ACC112 (cell line): ENCODE measurements at regions not wholly inside any gene's neighbourhood (a gene's known extent, or its start where the extent isn't known, plus 50 kb on each side); places are given as distances from the start of the nearest gene placed in this dataset.

Source experiments
- H2AFZ ChIP-seq: fragments of 200-600 bp; sonication (generic); one replicate; pipeline ENCODE4 v1.6.0; 2017; ENCODE audit warnings: antibody characterized with exemption, low read length; ENCODE audit not compliant: unreplicated experiment
- H3K27ac ChIP-seq: fragments of 200-600 bp; sonication (generic); 2 replicates; pipeline ENCODE4 v1.5.1; 2014; ENCODE audit warnings: low read depth, mild to moderate bottlenecking, antibody characterized with exemption, low read length, moderate library complexity
- H3K27me3 ChIP-seq: fragments of 200-600 bp; sonication (generic); 2 replicates; pipeline ENCODE4 v1.6.1; 2014; ENCODE audit warnings: mild to moderate bottlenecking, antibody characterized with exemption, low read length, moderate library complexity, mixed read lengths; ENCODE audit not compliant: insufficient read depth
- H3K36me3 ChIP-seq: fragments of 200-600 bp; sonication (generic); 2 replicates; pipeline ENCODE4 v1.6.1; 2016; ENCODE audit warnings: mild to moderate bottlenecking, antibody characterized with exemption, low read length, moderate library complexity, mixed read lengths; ENCODE audit not compliant: insufficient read depth
- H3K4me1 ChIP-seq: fragments of 200-600 bp; sonication (generic); one replicate; pipeline ENCODE4 v1.6.1; 2016; ENCODE audit warnings: low read length, mixed read lengths; ENCODE audit not compliant: insufficient read depth, unreplicated experiment, control insufficient read depth
- H3K4me3 ChIP-seq: fragments of 200-600 bp; sonication (generic); 2 replicates; pipeline ENCODE4 v1.5.1; 2014; ENCODE audit warnings: mild to moderate bottlenecking, low read depth, low read length
- H3K79me2 ChIP-seq: fragments of 200-600 bp; sonication (generic); one replicate; pipeline ENCODE4 v1.6.0; 2016; ENCODE audit warnings: low read length; ENCODE audit not compliant: control insufficient read depth, unreplicated experiment, insufficient read depth

- H3K79me2 ChIP-seq: no peaks in the 10 kb centered on the region
- peaks cover 37% of the 10 kb centered on the region for H3K4me1 ChIP-seq
- H2AFZ ChIP-seq: no peak overlapping the region
- peak overlapping the region; percentile 98 for H3K27ac ChIP-seq
- no peaks in the 10 kb centered on the region for H3K27me3 ChIP-seq
- H3K4me3 ChIP-seq: no peak overlapping the region
- H3K36me3 ChIP-seq: no peaks in the 10 kb centered on the region
These were observed 982.9 kb upstream of the TMEM132C start for GRCh38 chr12:127284021-127284420.

- Histone ChIP-seq H2AFZ (no peak overlapping the region), H3K79me2 (no peaks in the 10 kb centered on the region), H3K36me3 (no peaks in the 10 kb centered on the region), H3K4me3 (no peak overlapping the region), H3K4me1 (peaks cover 37% of the 10 kb centered on the region), H3K27ac (peak overlapping the region; percentile 98), H3K27me3 (no peaks in the 10 kb centered on the region)
These were observed 982.0 kb upstream of the TMEM132C start for GRCh38 chr12:127284870-127285431.

DNA sequence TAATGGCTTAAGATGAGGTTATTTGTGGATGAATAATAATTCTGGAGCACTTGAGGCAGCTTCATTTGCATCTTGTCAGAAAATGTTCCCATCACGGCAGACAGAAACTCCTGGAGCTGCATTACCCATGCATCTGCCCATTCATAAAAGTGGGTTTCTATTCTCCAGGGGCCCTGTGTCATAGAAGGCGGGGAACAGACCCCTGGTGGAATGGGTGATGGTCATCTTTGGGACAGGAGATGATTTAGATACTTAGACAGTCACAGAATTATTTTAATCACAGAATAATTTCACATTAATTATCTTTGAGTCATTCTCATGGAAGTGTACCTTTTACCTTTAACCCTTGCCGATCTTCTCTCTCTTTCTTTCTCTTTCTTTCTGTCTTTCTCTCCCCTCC is 980.7 kb upstream of the TMEM132C start:
- Histone ChIP-seq H3K27me3 (no peaks in the 10 kb centered on the region), H2AFZ (no peak overlapping the region), H3K27ac (peak overlapping the region; percentile 98), H3K36me3 (no peaks in the 10 kb centered on the region), H3K79me2 (no peaks in the 10 kb centered on the region), H3K4me1 (peaks cover 37% of the 10 kb centered on the region), H3K4me3 (no peak overlapping the region)

DNA sequence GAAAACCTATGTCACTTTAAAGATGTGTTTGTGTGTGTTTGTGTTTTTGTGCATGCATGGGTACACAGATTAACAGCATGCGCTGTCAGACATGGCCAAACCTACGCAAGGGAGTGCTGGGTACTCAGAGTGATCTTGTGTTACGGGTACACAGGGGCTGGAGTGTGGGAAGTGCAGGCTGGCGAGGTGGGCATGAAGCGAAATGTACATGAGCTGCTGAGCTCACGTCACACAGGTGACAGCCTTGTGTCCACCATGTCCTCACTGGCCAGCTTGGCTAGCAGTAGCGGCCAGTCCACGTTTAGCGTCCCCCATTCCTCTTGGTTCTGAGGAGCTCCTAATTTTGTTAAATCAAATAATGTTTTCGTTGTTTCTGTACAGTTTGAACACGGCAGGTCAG is 979.7 kb upstream of the TMEM132C start:
- H3K27ac ChIP-seq: no peak overlapping the region
- H3K27me3 ChIP-seq: no peaks in the 10 kb centered on the region
- no peaks in the 10 kb centered on the region for H3K79me2 ChIP-seq
- H3K4me3 ChIP-seq: no peak overlapping the region
- peaks cover 37% of the 10 kb centered on the region for H3K4me1 ChIP-seq
- no peak overlapping the region for H2AFZ ChIP-seq
- no peaks in the 10 kb centered on the region for H3K36me3 ChIP-seq

GRCh38 chr12:127290251-127290650 is 976.7 kb upstream of the TMEM132C start:
- no peaks in the 10 kb centered on the region for H3K36me3 ChIP-seq
- no peak overlapping the region for H3K4me3 ChIP-seq
- H3K79me2 ChIP-seq: no peaks in the 10 kb centered on the region
- H3K27me3 ChIP-seq: no peaks in the 10 kb centered on the region
- H2AFZ ChIP-seq: no peak overlapping the region
- peaks cover 20% of the 10 kb centered on the region for H3K4me1 ChIP-seq
- H3K27ac ChIP-seq: no peak overlapping the region

DNA sequence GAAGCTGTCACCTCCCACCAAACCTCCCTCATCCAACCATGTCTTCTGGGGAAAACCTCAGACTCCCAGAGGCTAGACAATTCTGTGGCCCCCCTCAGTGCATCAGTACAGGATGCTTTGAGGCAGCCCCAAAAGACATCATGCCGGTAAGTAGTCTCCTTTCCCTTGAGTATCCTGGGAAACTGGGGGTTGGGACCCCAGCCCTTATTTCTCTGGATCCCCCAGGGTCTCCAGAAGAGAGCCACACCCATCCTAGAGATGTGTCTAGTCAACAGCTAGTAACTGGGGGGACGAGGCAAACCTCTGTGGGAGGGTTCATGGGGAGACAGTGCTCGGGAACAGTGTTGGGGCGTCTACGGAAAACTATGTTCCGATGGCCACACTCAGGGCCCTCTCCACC is 974.2 kb upstream of the TMEM132C start:
- Histone ChIP-seq H3K4me3 (no peak overlapping the region), H3K27ac (no peak overlapping the region), H3K79me2 (no peaks in the 10 kb centered on the region), H3K36me3 (no peaks in the 10 kb centered on the region), H3K4me1 (peaks cover 9% of the 10 kb centered on the region), H3K27me3 (no peaks in the 10 kb centered on the region), H2AFZ (no peak overlapping the region)

DNA sequence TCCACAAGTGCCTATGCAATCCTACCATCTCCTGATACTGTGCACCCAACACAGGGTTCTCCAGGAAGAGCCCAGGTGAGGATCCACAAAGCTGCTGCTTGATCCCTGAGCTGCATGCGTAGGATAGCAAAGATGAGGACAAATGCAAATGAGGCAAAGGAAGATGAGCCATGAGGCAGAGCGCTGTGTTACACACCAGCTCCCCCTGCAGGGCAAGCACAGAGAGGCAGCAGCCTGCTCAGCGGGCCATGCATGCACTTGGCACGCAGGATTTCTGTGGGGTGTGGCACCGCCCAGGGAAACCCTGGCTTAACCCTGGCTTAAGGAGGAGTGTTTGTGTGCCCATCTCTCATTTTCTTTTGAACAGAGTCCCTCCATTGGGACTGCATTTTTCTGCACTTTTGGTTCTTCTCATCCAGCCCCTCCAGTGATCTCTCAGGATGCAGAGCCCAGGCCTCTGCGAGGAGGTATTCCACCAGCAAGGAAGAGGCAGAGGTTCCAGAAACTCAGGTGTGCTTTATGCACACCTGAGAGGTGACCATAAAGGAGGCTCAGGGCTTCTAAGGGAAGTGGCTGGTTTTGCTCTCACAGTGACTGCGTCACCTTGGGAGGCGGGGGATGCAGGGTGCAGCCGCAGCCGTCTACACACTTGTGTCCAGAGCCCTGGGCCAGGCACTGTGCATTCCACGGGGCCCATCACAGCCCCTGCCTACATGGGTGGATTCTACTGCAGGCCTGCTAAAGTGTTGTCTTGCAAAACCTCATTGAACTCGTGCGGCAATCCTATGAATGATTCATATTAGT is 973.3 kb upstream of the TMEM132C start:
- Histone ChIP-seq H3K79me2 (no peaks in the 10 kb centered on the region), H2AFZ (no peak overlapping the region), H3K27ac (no peak overlapping the region), H3K4me1 (peaks cover 9% of the 10 kb centered on the region), H3K4me3 (no peak overlapping the region), H3K27me3 (no peaks in the 10 kb centered on the region), H3K36me3 (no peaks in the 10 kb centered on the region)

DNA sequence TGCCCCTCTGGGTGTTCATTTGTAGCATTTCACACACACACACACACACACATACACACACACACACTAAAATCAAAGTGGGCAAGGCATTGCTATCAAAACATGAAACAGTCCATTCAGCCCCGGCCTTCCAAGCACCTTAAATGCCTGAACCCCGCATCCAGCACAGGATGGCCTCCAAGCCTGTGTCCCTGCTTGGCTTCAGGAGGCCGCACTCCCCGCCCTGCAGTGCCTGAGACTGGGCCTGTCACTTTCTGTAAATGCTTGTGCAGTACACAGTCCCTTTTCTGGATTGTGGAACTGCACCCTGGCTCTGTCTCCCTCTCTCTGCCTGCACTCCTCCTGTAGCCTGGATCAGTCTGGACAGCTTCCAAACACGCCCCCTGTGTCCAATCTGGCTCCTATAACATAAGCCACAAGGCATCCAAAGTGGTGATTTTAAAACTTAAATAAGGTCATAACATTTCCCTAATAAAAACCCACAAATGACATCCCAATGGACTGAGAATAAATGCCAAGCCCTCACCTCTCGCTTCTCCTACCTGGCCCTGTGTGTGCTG is 972.2 kb upstream of the TMEM132C start:
- Histone ChIP-seq H3K4me3 (no peak overlapping the region), H3K36me3 (no peaks in the 10 kb centered on the region), H3K27ac (no peak overlapping the region), H3K4me1 (peaks cover 9% of the 10 kb centered on the region), H3K27me3 (no peaks in the 10 kb centered on the region), H3K79me2 (no peaks in the 10 kb centered on the region), H2AFZ (no peak overlapping the region)

- no peaks in the 10 kb centered on the region for H3K36me3 ChIP-seq
These were observed 971.3 kb upstream of the TMEM132C start for GRCh38 chr12:127295630-127296029.

GRCh38 chr12:127296591-127296990 is 970.4 kb upstream of the TMEM132C start:
- peaks cover 9% of the 10 kb centered on the region for H3K4me1 ChIP-seq
- peaks cover 7% of the 10 kb centered on the region; the same call in 1 of the 2 replicates for H3K27me3 ChIP-seq
- no peaks in the 10 kb centered on the region for H3K79me2 ChIP-seq
- H3K4me3 ChIP-seq: no peak overlapping the region
- no peak overlapping the region for H2AFZ ChIP-seq
- H3K36me3 ChIP-seq: no peaks in the 10 kb centered on the region
- H3K27ac ChIP-seq: no peak overlapping the region

More at GRCh38 chr12:127295630-127296029, 971.3 kb upstream of the TMEM132C start:
- H3K27me3 ChIP-seq: no peaks in the 10 kb centered on the region
- H3K4me3 ChIP-seq: no peak overlapping the region
- no peak overlapping the region for H3K27ac ChIP-seq
- no peaks in the 10 kb centered on the region for H3K79me2 ChIP-seq
- H2AFZ ChIP-seq: no peak overlapping the region
- H3K4me1 ChIP-seq: peaks cover 9% of the 10 kb centered on the region

DNA sequence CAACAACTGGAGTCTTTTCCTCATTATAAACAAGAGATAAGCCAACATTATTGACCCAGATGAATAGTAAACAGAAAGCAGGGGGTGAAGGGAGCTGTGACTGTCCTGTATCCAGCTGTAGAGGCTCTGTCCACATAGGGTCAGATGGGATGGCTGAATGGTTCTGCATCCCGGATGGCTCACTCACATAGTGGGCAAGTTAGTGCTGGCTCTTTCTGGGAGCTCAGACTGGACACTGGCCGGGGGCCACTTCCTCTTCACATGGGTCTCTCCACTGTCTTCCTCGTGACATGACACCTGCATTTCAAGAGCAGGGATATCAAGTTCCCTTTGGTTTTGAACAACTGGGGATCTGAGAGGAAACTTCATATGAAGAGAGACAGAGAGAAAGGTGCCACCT is 969.6 kb upstream of the TMEM132C start:
- no peak overlapping the region for H3K4me3 ChIP-seq
- no peak overlapping the region for H3K27ac ChIP-seq
- peaks cover 9% of the 10 kb centered on the region for H3K4me1 ChIP-seq
- H2AFZ ChIP-seq: no peak overlapping the region
- peaks cover 7% of the 10 kb centered on the region; the same call in 1 of the 2 replicates for H3K27me3 ChIP-seq
- no peaks in the 10 kb centered on the region for H3K36me3 ChIP-seq
- H3K79me2 ChIP-seq: no peaks in the 10 kb centered on the region
